GM18868 (cell line): ENCODE measurements at regions not wholly inside any gene's neighbourhood (a gene's known extent, or its start where the extent isn't known, plus 50 kb on each side); places are given as distances from the start of the nearest gene placed in this dataset.
"Not testable (repeated sequence)": the region's sequence is repeated elsewhere in the genome, so short reads cannot be mapped to it uniquely, and the experiment has no call there.

ENCODE experiments used
- ATAC-seq: cut with Tn5 transposase; IDR thresholded peaks from one replicate; pipeline ENCODE4 v1.9.1; 2021; ENCODE audit warnings: mild to moderate bottlenecking, moderate library complexity; ENCODE audit not compliant: unreplicated experiment

GRCh38 chr6:168834801-168835200, 393.8 kb downstream of the SMOC2 start:
- no peak for ATAC-seq

- ATAC-seq, result no peak
These were observed 393.1 kb downstream of the SMOC2 start for GRCh38 chr6:168834042-168834587.

DNA sequence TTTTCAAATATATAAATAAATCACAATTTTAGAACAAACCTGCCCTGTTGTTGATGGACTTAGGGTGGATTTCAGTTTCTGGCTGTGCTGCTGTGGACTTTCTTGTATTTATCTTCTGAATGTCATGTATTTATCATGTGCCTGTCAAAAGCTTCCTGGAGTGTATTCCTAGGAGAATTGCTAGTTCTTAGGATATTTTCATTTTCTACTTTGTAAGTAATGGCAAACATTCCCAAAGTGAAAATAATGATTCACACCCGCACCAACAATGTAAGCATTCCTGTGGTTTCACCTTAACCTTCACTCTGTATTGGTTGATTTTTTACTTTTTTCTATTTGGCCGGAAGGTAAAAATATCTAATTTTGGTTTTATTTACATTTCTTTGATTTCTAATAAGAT, 387.8 kb downstream of the SMOC2 start:
- no peak for ATAC-seq

GRCh38 chr6:168828035-168828434, 387.1 kb downstream of the SMOC2 start:
- no peak for ATAC-seq

DNA sequence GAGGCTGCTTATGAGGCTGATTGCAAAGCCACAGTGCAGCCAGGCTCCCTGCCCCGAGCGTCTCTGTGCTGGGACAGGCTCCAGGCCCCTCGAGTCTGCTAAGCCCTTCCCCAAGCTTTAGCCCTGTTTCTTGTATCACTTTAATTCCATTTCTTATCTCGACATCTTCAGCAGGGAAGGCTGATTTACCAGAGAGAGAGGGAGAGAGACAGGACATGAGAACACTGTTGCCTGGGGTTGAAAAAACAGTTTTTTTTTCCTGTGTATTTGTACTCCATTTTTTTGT, 386.5 kb downstream of the SMOC2 start:
- ATAC-seq, result no peak

DNA sequence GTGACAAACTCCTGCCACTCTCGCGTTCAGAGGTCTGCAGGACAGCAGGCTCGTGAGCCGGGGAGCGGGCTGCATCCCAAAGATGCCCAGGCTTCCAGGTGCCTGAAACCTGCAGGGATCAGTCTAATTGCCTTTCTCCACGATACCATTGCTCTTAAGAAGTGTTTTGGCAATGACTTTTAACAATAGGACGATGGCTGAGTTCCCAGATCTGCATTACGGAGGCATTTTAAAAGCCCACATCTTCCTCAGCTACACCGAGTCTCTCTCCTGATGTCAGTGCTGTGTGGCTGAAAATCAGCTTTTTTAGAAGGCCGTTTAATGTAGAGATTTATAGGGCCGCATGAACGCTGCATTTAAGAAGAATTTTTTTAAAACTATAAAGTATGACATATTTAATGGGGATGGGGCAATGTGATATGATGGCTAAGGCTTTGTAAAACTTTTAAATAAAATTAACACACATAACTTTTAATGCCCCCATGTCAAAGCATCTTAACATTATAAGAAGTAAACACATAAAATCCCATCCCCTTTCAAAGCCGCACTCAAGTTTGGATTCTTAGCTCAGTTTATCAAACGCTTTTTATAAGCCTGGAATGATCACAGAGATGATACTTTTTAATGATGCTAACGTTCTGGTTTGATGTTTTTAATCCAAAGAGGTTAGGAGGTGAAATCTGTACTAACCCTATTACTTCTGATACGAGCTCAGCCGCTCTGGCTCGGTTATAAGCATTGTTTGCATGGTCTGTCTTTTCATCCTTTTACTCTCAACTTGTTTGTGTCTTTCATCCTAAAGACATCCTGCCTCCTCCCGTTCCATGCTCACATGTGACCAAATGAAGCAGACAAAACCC, 386.0 kb downstream of the SMOC2 start:
- no peak for ATAC-seq

- ATAC-seq, result no peak
These were observed 385.1 kb downstream of the SMOC2 start for GRCh38 chr6:168826078-168826390.

DNA sequence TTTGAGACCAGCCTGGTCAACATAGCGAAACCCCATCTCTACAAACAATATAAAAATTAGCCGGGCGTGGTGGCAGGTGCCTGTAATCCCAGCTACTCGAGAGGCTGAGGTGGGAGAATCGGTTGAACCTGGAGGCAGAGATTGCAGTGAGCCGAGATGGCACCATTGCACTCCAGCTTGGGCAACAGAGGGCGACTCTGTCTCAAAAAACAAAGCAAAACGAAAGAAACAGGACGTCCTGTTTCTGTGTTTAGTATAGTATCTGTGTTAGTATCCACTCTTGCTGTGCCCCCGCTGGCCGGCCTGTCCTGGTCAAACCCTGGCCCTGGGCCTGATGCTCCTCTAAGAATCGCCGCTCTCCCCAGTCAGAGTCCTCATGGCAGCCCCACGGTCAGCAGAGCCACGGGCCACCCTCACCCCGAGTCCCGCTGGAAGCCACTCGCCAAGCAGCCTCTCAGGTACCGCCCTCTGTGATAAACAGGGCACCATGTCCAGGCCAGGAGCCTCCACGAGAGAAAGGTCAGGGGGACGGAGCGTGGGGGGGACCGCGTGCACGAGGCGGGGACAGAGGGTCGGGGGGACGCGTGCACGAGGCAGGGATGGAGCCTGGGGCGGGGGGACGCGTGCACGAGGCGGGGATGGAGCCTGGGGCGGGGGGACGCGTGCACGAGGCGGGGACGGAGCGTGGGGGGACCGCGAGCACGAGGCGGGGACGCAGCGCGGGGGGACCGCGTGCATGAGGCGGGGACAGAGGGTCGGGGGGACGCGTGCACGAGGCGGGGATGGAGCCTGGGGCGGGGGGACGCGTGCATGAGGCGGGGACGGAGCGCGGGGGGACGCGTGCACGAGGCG, 384.5 kb downstream of the SMOC2 start:
- no peak for ATAC-seq

DNA sequence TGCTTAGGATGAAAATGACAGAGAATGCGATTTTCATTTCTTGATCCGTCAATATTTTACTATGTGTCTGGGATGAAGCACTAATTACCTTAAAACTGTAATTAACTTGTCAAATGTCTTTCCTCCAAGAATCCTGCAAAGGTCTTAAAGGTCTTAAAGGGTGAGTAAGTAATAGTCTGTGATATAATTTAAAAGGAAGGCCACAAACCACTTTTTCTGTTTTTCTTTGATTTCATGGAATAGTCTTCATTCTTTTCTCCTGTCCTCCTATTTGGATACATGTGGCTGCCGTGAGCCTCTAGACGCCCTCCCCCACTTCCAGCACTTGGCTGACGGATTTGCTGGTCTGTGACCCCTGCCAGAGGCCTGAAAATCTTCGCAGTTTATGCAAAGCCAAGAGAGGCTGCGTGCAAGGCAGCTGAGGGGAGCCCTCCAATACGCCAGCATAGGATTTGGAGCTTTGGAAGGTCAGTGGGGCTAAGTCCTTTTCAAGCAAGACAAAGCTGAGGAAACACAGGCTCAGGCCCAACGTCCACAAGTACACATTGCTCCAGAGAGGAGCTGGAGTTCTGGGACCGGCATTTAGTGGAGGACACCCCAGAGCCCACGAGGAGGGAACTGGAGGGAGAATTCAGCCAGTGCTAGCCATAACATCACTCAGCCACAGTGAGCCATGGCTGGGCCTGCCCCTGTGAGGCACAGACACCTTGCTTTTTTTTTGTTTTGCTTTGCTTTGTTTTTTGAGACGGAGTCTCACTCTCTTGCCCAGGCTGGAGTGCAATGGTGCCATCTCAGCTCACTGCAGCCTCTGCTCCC, 382.6 kb downstream of the SMOC2 start:
- ATAC-seq, result no peak

DNA sequence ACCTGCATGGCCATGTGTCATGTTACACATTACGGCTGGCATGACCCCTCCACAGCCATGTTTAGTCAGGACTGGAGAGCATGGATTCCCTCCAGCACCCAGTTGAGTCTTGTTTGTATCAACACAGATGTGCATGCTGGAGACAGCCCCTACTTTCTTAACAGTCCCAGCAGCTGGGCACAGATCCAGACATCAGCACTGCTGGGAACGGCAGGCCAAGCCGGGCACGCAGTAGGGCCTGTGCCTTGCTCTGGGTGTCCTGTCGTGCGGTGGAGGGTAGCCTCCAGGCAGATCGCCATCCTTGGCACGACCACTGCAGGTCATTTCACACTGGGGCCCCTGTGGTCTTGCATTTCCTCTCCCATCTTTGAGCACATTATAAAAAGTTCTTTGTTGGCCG, 381.4 kb downstream of the SMOC2 start:
- ATAC-seq, result no peak

DNA sequence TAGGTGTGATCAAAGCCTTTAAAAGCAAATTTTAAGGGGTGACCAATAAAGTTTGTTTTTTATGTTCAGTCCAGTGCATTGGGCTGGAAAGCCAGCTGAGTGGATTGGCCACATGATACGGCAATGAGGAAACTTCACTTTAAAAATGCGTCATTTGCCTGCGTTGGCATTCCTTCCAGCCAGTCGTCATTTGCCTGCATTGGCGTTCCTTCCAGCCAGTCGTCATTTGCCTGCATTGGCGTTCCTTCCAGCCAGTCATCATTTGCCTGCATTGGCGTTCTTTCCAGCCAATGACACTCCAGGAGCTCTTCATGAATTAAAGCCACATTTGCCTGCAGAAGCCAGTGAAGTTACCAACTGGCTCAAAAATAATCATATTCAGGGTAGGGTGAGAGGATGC, 378.6 kb downstream of the SMOC2 start:
- ATAC-seq, result no peak

- no peak for ATAC-seq
These were observed 376.7 kb downstream of the SMOC2 start for GRCh38 chr6:168817558-168818159.

GRCh38 chr6:168815229-168815628, 374.2 kb downstream of the SMOC2 start:
- ATAC-seq, result no peak

GRCh38 chr6:168808232-168808631, 367.2 kb downstream of the SMOC2 start:
- no peak for ATAC-seq

DNA sequence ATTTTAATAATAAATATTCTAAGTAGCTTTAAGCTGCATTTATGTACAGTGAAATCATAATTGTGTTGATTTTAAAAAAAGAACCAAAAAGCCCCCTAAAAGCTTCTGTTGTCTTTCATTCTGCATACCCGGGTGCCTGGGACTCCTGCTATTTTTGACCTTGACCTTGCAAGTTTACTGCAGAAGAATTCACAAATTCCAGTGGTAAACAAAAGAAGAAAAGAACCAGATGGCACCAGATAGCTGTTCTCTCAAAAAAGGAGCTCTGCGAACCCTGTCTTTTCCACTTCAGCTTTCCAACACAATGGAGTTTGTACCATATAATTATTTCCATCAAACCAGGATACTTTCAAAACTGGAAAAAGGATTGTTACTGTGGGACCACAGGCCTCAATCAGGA, 363.3 kb downstream of the SMOC2 start:
- ATAC-seq, result no peak

- ATAC-seq, result no peak
These were observed 362.9 kb downstream of the SMOC2 start for GRCh38 chr6:168803874-168804273.

GRCh38 chr6:168799067-168799466, 358.1 kb downstream of the SMOC2 start:
- no peak for ATAC-seq

DNA sequence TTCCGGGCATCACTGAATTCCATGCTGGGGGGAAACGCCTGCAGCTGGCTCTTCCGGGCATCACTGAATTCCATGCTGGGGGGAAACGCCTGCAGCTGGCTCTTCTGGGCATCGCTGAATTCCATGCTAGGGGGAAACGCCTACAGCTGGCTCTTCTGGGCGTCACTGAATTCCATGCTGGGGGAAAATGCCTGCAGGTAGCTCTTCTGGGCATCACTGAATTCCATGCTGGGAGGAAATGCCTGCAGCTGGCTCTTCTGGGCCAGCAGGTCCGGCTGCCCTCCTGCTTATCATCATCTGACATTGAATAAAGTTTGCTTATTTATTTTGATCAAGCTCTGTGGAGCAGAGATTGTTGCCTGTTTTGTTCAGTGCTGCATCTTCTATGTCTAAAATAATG, 355.1 kb downstream of the SMOC2 start:
- no peak for ATAC-seq

DNA sequence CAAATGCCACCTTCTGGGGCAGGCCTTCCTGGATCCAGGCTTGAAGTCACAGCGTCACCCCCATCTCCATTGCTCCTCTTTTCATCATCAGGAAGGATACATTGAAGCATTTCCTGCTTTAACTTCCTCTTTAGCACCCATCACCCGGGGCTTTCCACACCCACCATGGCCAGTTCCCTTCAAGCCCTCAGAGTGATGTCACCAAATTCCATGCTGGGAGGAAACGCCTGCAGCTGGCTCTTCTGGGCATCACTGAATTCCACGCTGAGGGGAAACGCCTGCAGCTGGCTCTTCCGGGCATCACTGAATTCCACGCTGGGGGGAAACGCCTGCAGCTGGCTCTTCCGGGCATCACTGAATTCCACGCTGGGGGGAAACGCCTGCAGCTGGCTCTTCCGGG, 354.6 kb downstream of the SMOC2 start:
- not testable (repeated sequence) for ATAC-seq

DNA sequence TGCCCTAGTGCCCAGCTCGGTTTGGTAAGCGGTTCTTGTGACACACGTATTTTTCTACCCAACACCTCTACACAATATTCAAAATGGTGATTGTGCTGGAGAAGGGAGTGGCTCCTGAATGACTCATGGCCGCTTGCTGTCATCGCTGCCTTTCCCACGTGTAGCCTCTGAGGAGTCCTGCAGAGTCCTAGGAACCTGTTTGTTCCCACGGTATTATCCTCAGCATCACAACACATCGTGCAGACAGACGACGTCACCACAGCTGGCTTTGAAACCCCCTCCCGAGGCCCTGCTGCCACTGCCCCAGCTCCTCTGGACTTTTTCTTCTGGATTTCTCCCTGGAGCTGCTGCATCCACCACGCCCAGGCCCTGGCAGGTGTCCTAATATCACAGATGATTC, 353.5 kb downstream of the SMOC2 start:
- ATAC-seq, result no peak

DNA sequence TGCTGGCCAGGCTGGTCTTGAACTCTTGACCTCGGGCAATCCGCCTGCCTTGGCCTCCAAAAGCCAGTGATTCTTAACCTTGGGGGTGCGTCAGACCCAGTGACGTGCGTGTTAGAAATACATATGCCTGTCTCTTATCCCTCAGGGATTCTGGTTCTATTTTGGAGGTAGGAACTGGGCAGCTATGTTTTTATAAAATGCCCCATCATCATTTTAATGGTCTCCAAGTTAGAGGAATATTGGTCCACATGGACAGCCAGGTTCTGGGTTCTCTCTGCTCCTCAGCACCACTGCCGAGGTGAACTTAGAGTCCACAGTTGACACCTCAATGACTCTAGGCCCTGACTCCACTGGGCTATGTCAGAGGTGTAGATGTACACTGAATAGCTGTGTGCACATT, 352.7 kb downstream of the SMOC2 start:
- no peak for ATAC-seq
